ENCODE measurements at regions not wholly inside any gene's neighbourhood (a gene's known extent, or its start where the extent isn't known, plus 50 kb on each side); places are given as distances from the start of the nearest gene placed in this dataset.
"Not testable (repeated sequence)": the region's sequence is repeated elsewhere in the genome, so short reads cannot be mapped to it uniquely, and the experiment has no call there.

- DNase-seq (ENCODE audit: low spot score): peak; percentile 4
These were observed 81.1 kb upstream of the CT45A1 start for GRCh38 chrX:135632353-135632752.

GRCh38 chrX:135639066-135639780 is 74.2 kb upstream of the CT45A1 start:
- no peak for DNase-seq (ENCODE audit: low spot score)

- no peak for DNase-seq (ENCODE audit: low spot score)
These were observed 69.5 kb upstream of the CT45A1 start for GRCh38 chrX:135643916-135644315.

GRCh38 chrX:135644624-135645023 is 68.8 kb upstream of the CT45A1 start:
- DNase-seq (ENCODE audit: low spot score): no peak

GRCh38 chrX:135649029-135649428 is 64.4 kb upstream of the CT45A1 start:
- no peak for DNase-seq (ENCODE audit: low spot score)

GRCh38 chrX:135649561-135649960 is 63.9 kb upstream of the CT45A1 start:
- DNase-seq (ENCODE audit: low spot score): no peak

GRCh38 chrX:135651647-135652295 is 61.7 kb upstream of the CT45A1 start:
- no peak for DNase-seq (ENCODE audit: low spot score)

- DNase-seq (ENCODE audit: low spot score): no peak
These were observed 60.8 kb upstream of the CT45A1 start for GRCh38 chrX:135652602-135653001.

GRCh38 chrX:135657952-135658654 is 55.3 kb upstream of the CT45A1 start:
- DNase-seq (ENCODE audit: low spot score): not testable (repeated sequence)

Data from Ammon's horn (tissue), 1 donor.